GM19324 (cell line): ENCODE measurements at regions not wholly inside any gene's neighbourhood (a gene's known extent, or its start where the extent isn't known, plus 50 kb on each side); places are given as distances from the start of the nearest gene placed in this dataset.
"Not testable (repeated sequence)": the region's sequence is repeated elsewhere in the genome, so short reads cannot be mapped to it uniquely, and the experiment has no call there.

Experiments used
- ATAC-seq: cut with Tn5 transposase; IDR thresholded peaks from one replicate; pipeline ENCODE4 v1.9.1; 2021; ENCODE audit warnings: mild to moderate bottlenecking, moderate library complexity; ENCODE audit not compliant: unreplicated experiment, low FRiP score

- ATAC-seq, result no peak
Measured at GRCh38 chr3:115204475-115204874, 57.4 kb upstream of the ZBTB20 start.

- ATAC-seq, result peak; percentile 56
Measured at GRCh38 chr3:115208066-115208750, 61.1 kb upstream of the ZBTB20 start.

- no peak for ATAC-seq
Measured at GRCh38 chr3:115211810-115212492, 64.9 kb upstream of the ZBTB20 start.

- ATAC-seq, result no peak
Measured at GRCh38 chr3:115212615-115213014, 65.5 kb upstream of the ZBTB20 start.

GRCh38 chr3:115213052-115213451, 66.0 kb upstream of the ZBTB20 start:
- ATAC-seq, result not testable (repeated sequence)

- ATAC-seq, result no peak
Measured at GRCh38 chr3:115217292-115217677, 70.2 kb upstream of the ZBTB20 start.

- ATAC-seq, result no peak
Measured at GRCh38 chr3:115217678-115218451, 70.8 kb upstream of the ZBTB20 start.

GRCh38 chr3:115218859-115219258, 71.8 kb upstream of the ZBTB20 start:
- ATAC-seq, result no peak

- ATAC-seq, result no peak
Measured at GRCh38 chr3:115224687-115225086, 77.6 kb upstream of the ZBTB20 start.

- ATAC-seq, result no peak
Measured at GRCh38 chr3:115226844-115227445, 79.9 kb upstream of the ZBTB20 start.

GRCh38 chr3:115227461-115227860, 80.4 kb upstream of the ZBTB20 start:
- ATAC-seq, result no peak

GRCh38 chr3:115228266-115228665, 81.2 kb upstream of the ZBTB20 start:
- ATAC-seq, result no peak

GRCh38 chr3:115232167-115232566, 85.1 kb upstream of the ZBTB20 start:
- no peak for ATAC-seq

- ATAC-seq, result no peak
Measured at GRCh38 chr3:115233021-115233420, 85.9 kb upstream of the ZBTB20 start.

- ATAC-seq, result no peak
Measured at GRCh38 chr3:115236496-115236895, 89.4 kb upstream of the ZBTB20 start.

- no peak for ATAC-seq
Measured at GRCh38 chr3:115239717-115240116, 92.6 kb upstream of the ZBTB20 start.

- ATAC-seq, result no peak
Measured at GRCh38 chr3:115244350-115244749, 97.3 kb upstream of the ZBTB20 start.

- no peak for ATAC-seq
Measured at GRCh38 chr3:115245438-115245837, 98.3 kb upstream of the ZBTB20 start.

- no peak for ATAC-seq
Measured at GRCh38 chr3:115245899-115246298, 98.8 kb upstream of the ZBTB20 start.

- no peak for ATAC-seq
Measured at GRCh38 chr3:115246461-115247020, 99.5 kb upstream of the ZBTB20 start.

- no peak for ATAC-seq
Measured at GRCh38 chr3:115248274-115248673, 101.2 kb upstream of the ZBTB20 start.
